IMR-90 (cell line): ENCODE measurements at regions not wholly inside any gene's neighbourhood (a gene's known extent, or its start where the extent isn't known, plus 50 kb on each side); places are given as distances from the start of the nearest gene placed in this dataset.

Experiments
- FOS ChIP-seq: fragments of 150-350 bp; IDR thresholded peaks from 2 replicates; pipeline ENCODE4 v1.6.1; 2016; ENCODE audit warnings: low read depth, low read length
- MAZ ChIP-seq: IDR thresholded peaks from 2 replicates; pipeline ENCODE4 v1.6.1; 2012; ENCODE audit warnings: low read depth, mild to moderate bottlenecking, low read length, improper control_type of control experiment, moderate library complexity, borderline replicate concordance
- MXI1 ChIP-seq: IDR thresholded peaks from 2 replicates; pipeline ENCODE4 v1.6.1; 2012; ENCODE audit warnings: low read depth, mild to moderate bottlenecking, low read length, moderate library complexity, borderline replicate concordance
- NFE2L2 ChIP-seq: fragments of 150-350 bp; IDR thresholded peaks from 2 replicates; pipeline ENCODE4 v1.6.1; 2016; ENCODE audit warnings: low read depth, mild to moderate bottlenecking, low read length
- POLR2A ChIP-seq: IDR thresholded peaks from 2 replicates; pipeline ENCODE4 v1.6.1; 2012; ENCODE audit warnings: mild to moderate bottlenecking, low read depth, low read length
- RAD21 ChIP-seq: IDR thresholded peaks from 2 replicates; pipeline ENCODE4 v1.6.1; 2012; ENCODE audit warnings: low read length, improper control_type of control experiment
- RFX5 ChIP-seq: IDR thresholded peaks from 2 replicates; pipeline ENCODE4 v1.8.0; 2012; ENCODE audit warnings: low read depth, mild to moderate bottlenecking, low read length, moderate library complexity
- TF ChIP-seq, protein P1 (sequence below): conservative IDR thresholded peaks from 2 replicates; pipeline ENCODE4 v1.5.1; 2012; ENCODE audit warnings: mild to moderate bottlenecking, low read depth, low read length, improper control_type of control experiment

- no peak for TF ChIP-seq RFX5
- no peak for TF ChIP-seq POLR2A
- TF ChIP-seq NFE2L2, result no peak
- TF ChIP-seq MAZ, result no peak
- TF ChIP-seq, protein P1, sequence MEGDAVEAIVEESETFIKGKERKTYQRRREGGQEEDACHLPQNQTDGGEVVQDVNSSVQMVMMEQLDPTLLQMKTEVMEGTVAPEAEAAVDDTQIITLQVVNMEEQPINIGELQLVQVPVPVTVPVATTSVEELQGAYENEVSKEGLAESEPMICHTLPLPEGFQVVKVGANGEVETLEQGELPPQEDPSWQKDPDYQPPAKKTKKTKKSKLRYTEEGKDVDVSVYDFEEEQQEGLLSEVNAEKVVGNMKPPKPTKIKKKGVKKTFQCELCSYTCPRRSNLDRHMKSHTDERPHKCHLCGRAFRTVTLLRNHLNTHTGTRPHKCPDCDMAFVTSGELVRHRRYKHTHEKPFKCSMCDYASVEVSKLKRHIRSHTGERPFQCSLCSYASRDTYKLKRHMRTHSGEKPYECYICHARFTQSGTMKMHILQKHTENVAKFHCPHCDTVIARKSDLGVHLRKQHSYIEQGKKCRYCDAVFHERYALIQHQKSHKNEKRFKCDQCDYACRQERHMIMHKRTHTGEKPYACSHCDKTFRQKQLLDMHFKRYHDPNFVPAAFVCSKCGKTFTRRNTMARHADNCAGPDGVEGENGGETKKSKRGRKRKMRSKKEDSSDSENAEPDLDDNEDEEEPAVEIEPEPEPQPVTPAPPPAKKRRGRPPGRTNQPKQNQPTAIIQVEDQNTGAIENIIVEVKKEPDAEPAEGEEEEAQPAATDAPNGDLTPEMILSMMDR, result no peak
- TF ChIP-seq MXI1, result no peak
- TF ChIP-seq FOS, result no peak
- TF ChIP-seq RAD21, result no peak
Observed at GRCh38 chr2:151102226-151102625, 159.4 kb downstream of the RBM43 start.
